CD4-positive, alpha-beta T cell treated with Interleukin-15 for 4 hours (primary cell): ENCODE measurements at regions not wholly inside any gene's neighbourhood (a gene's known extent, or its start where the extent isn't known, plus 50 kb on each side); places are given as distances from the start of the nearest gene placed in this dataset.
"Not testable (repeated sequence)": the region's sequence is repeated elsewhere in the genome, so short reads cannot be mapped to it uniquely, and the experiment has no call there.

Source experiments
- DNase-seq: peaks from one replicate; pipeline ENCODE4 v3.0.0-alpha.2; 2020; ENCODE audit warnings: low spot score

- no peak for DNase-seq
Measured at GRCh38 chr15:39031596-39031995, 467.0 kb upstream of the RASGRP1 start.

GRCh38 chr15:39034816-39035215, 470.2 kb upstream of the RASGRP1 start:
- DNase-seq = no peak

GRCh38 chr15:39037611-39038010, 473.0 kb upstream of the RASGRP1 start:
- DNase-seq = not testable (repeated sequence)

GRCh38 chr15:39040861-39041260, 476.2 kb upstream of the RASGRP1 start:
- no peak for DNase-seq

GRCh38 chr15:39041979-39042495, 477.4 kb upstream of the RASGRP1 start:
- DNase-seq = no peak

- no peak for DNase-seq
Measured at GRCh38 chr15:39051626-39052322, 487.2 kb upstream of the RASGRP1 start.

GRCh38 chr15:39052323-39052705, 487.7 kb upstream of the RASGRP1 start:
- no peak for DNase-seq

GRCh38 chr15:39053480-39053879, 488.9 kb upstream of the RASGRP1 start:
- no peak for DNase-seq

GRCh38 chr15:39054128-39054732, 489.6 kb upstream of the RASGRP1 start:
- DNase-seq = no peak

GRCh38 chr15:39056357-39056756, 491.7 kb upstream of the RASGRP1 start:
- DNase-seq = no peak

GRCh38 chr15:39058351-39059131, 493.9 kb upstream of the RASGRP1 start:
- DNase-seq = no peak

- DNase-seq = no peak
Measured at GRCh38 chr15:39059917-39060316, 495.3 kb upstream of the RASGRP1 start.

- no peak for DNase-seq
Measured at GRCh38 chr15:39061952-39062464, 497.4 kb upstream of the RASGRP1 start.

- DNase-seq = no peak
Measured at GRCh38 chr15:39066677-39067076, 502.1 kb upstream of the RASGRP1 start.

GRCh38 chr15:39074341-39074985, 506.4 kb upstream of the THBS1 start:
- DNase-seq = no peak

GRCh38 chr15:39075311-39075710, 505.6 kb upstream of the THBS1 start:
- no peak for DNase-seq

GRCh38 chr15:39075756-39076341, 505.0 kb upstream of the THBS1 start:
- DNase-seq = no peak

GRCh38 chr15:39078026-39078425, 502.9 kb upstream of the THBS1 start:
- no peak for DNase-seq

- no peak for DNase-seq
Measured at GRCh38 chr15:39079296-39079847, 501.5 kb upstream of the THBS1 start.

GRCh38 chr15:39083213-39083612, 497.7 kb upstream of the THBS1 start:
- no peak for DNase-seq
